ENCODE measurements at regions not wholly inside any gene's neighbourhood (a gene's known extent, or its start where the extent isn't known, plus 50 kb on each side); places are given as distances from the start of the nearest gene placed in this dataset.
"Not testable (repeated sequence)": the region's sequence is repeated elsewhere in the genome, so short reads cannot be mapped to it uniquely, and the experiment has no call there.

- TF ChIP-seq EZH2 (IDR thresholded peaks at IDR 0.05; ENCODE audit: borderline replicate concordance, low read depth, low read length, severe bottlenecking) (no peak), POLR2A (IDR thresholded peaks at IDR 0.05; ENCODE audit: low read depth, low read length) (no peak), POLR2AphosphoS5 (IDR thresholded peaks at IDR 0.05; ENCODE audit: insufficient read depth, low read depth, low read length) (no peak), GATA2 (IDR thresholded peaks at IDR 0.05; ENCODE audit: insufficient read depth, insufficient read length, low read depth, low read length) (peak; percentile 92), CTCF (IDR thresholded peaks at IDR 0.05; ENCODE audit: extremely low read depth in 1 of 2, insufficient read depth in 1 of 2, low read depth in 1 of 2, low read length in 2 of 2) (no peak), MYC (IDR thresholded peaks at IDR 0.05; ENCODE audit: low read depth, low read length) (no peak), FOS (IDR thresholded peaks at IDR 0.05; ENCODE audit: borderline replicate concordance, insufficient read depth, low read length) (peak; percentile 78), MAX (IDR thresholded peaks at IDR 0.05; ENCODE audit: insufficient read depth, insufficient read length) (no peak), JUN (IDR thresholded peaks at IDR 0.05; ENCODE audit: borderline replicate concordance, insufficient read depth, insufficient read length, low read depth) (peak; percentile 96)
- Histone ChIP-seq H3K4me3 (replicated peaks in 1 of 3; ENCODE audit: insufficient read depth in 1 of 3, low read depth in 1 of 3, low read length in 3 of 3) (no peak overlapping the region), H3K27ac (ENCODE audit: insufficient read depth, low read depth, low read length) (peak overlapping the region; percentile 84), H4K20me1 (replicated peaks; ENCODE audit: control insufficient read depth, extremely low read depth, insufficient read depth, low read length) (no peaks in the 10 kb centered on the region), H3K9me1 (replicated peaks; ENCODE audit: control insufficient read depth, extremely low read depth, insufficient read depth, low read length) (no peaks in the 10 kb centered on the region), H3K36me3 (ENCODE audit: control insufficient read depth in 2 of 2, extremely low read depth in 1 of 2, insufficient read depth in 2 of 2, low read length in 2 of 2) (no peaks in the 10 kb centered on the region), H3K9me3 (replicated peaks; ENCODE audit: control insufficient read depth, insufficient read depth, low read length) (no peaks in the 10 kb centered on the region), H3K4me1 (ENCODE audit: control insufficient read depth, extremely low read depth, insufficient read depth, low read length) (peaks cover 12% of the 10 kb centered on the region), H3K79me2 (ENCODE audit: control insufficient read depth, insufficient read depth, low read length) (no peaks in the 10 kb centered on the region), H3K9ac (replicated peaks; ENCODE audit: extremely low read depth, insufficient read depth, low read length) (peak overlapping the region; percentile 22), H3K4me2 (ENCODE audit: insufficient read depth, low read length) (peak overlapping the region; percentile 30), H2AFZ (ENCODE audit: low read depth, low read length) (no peak overlapping the region), H3K27me3 (ENCODE audit: control insufficient read depth in 2 of 2, insufficient read depth in 2 of 2, low read length in 2 of 2) (no peaks in the 10 kb centered on the region)
- FAIRE-seq (peak; percentile 87), DNase-seq (ENCODE audit: low read depth, low spot score) (peak; percentile 73)
- POLR2A ChIA-PET = interaction anchor here (1.1 kb wide), 1 partner anchor 10 kb away, joined by 3 read pairs; no protein-coding TSS in a partner anchor
- intact Hi-C loops (cut with micrococcal nuclease) (loop anchor here (1.0 to 10.0 kb wide), 5 partner anchors 124 to 304 kb away; no protein-coding TSS in a partner anchor), dilution Hi-C loops (cut with MboI; ENCODE audit: extremely low pct_ligation_motif_present, low sequenced_read_pairs) (no loop called here)
- CTCF ChIA-PET = no interaction called here
- TSS peak; percentile 94 for BruUV-seq (replicated peaks)
Observed at GRCh38 chr12:24349051-24349799, 399.8 kb upstream of the SOX5 start.

- BruUV-seq (replicated peaks) = not testable (repeated sequence)
- intact Hi-C loops (cut with micrococcal nuclease) = loop anchor here (5.0 to 10.0 kb wide), 4 partner anchors 123 to 303 kb away; no protein-coding TSS in a partner anchor
Observed at GRCh38 chr12:24348180-24348579, 398.7 kb upstream of the SOX5 start.

More at GRCh38 chr12:24348180-24348579, 398.7 kb upstream of the SOX5 start:
- peaks cover 12% of the 10 kb centered on the region for H3K4me1 ChIP-seq (ENCODE audit: control insufficient read depth, extremely low read depth, insufficient read depth, low read length)
- H3K27ac ChIP-seq (ENCODE audit: insufficient read depth, low read depth, low read length); CTCF ChIA-PET; H2AFZ ChIP-seq (ENCODE audit: low read depth, low read length); H3K4me2 ChIP-seq (ENCODE audit: insufficient read depth, low read length); H3K4me3 ChIP-seq (replicated peaks in 1 of 3; ENCODE audit: insufficient read depth in 1 of 3, low read depth in 1 of 3, low read length in 3 of 3); H3K9ac ChIP-seq (replicated peaks; ENCODE audit: extremely low read depth, insufficient read depth, low read length); H3K27me3 ChIP-seq (ENCODE audit: control insufficient read depth in 2 of 2, insufficient read depth in 2 of 2, low read length in 2 of 2); H3K79me2 ChIP-seq (ENCODE audit: control insufficient read depth, insufficient read depth, low read length); FAIRE-seq; POLR2A ChIA-PET; H3K9me1 ChIP-seq (replicated peaks; ENCODE audit: control insufficient read depth, extremely low read depth, insufficient read depth, low read length); H4K20me1 ChIP-seq (replicated peaks; ENCODE audit: control insufficient read depth, extremely low read depth, insufficient read depth, low read length); dilution Hi-C loops (cut with MboI; ENCODE audit: extremely low pct_ligation_motif_present, low sequenced_read_pairs); H3K9me3 ChIP-seq (replicated peaks; ENCODE audit: control insufficient read depth, insufficient read depth, low read length); H3K36me3 ChIP-seq (ENCODE audit: control insufficient read depth in 2 of 2, extremely low read depth in 1 of 2, insufficient read depth in 2 of 2, low read length in 2 of 2); DNase-seq (ENCODE audit: low read depth, low spot score): not testable (repeated sequence)
